CD14-positive monocyte (primary cell): ENCODE measurements at regions not wholly inside any gene's neighbourhood (a gene's known extent, or its start where the extent isn't known, plus 50 kb on each side); places are given as distances from the start of the nearest gene placed in this dataset.

Source experiments
- DNase-seq, 3 donors: peaks; one replicate each; pipeline ENCODE4 v3.0.0-alpha.2; 2011 to 2022
- H2AFZ ChIP-seq: 2 replicates; pipeline ENCODE4 v1.6.0; 2012; ENCODE audit warnings: mild to moderate bottlenecking, low read depth, low read length, inconsistent platforms; ENCODE audit not compliant: insufficient read depth, poor library complexity, severe bottlenecking
- H3K27ac ChIP-seq, 2 donors: 1 replicate in 1 of 2; 2 replicates in 1 of 2; pipeline ENCODE4 v1.5.1; 2012 to 2013; ENCODE audit warnings: low read length in 2 of 2, control low read depth in 1 of 2, inconsistent platforms in 1 of 2, low read depth in 1 of 2, mild to moderate bottlenecking in 1 of 2
- H3K27me3 ChIP-seq, 2 donors: one replicate each; pipeline versions ENCODE4 v1.6.0 to v1.6.1; 2011 to 2013; ENCODE audit warnings: low read length in 2 of 2; ENCODE audit not compliant: control insufficient read depth in 2 of 2, insufficient read depth in 2 of 2
- H3K36me3 ChIP-seq, 2 donors: replicated peaks in 1 of 2; 1 replicate in 1 of 2; 2 replicates in 1 of 2; pipeline versions ENCODE4 v1.5.1 to v1.6.1; 2012 to 2013; ENCODE audit warnings: low read length in 2 of 2, control low read depth in 1 of 2, inconsistent platforms in 1 of 2, mild to moderate bottlenecking in 1 of 2; ENCODE audit not compliant: insufficient read depth in 2 of 2, control insufficient read depth in 1 of 2
- H3K4me1 ChIP-seq, 2 donors: 1 replicate in 1 of 2; 2 replicates in 1 of 2; pipeline versions ENCODE4 v1.5.1 to v1.6.1; 2012 to 2013; ENCODE audit warnings: low read length in 2 of 2, control low read depth in 1 of 2, inconsistent platforms in 1 of 2, mild to moderate bottlenecking in 1 of 2, moderate library complexity in 1 of 2; ENCODE audit not compliant: insufficient read depth in 2 of 2, control insufficient read depth in 1 of 2
- H3K4me2 ChIP-seq: replicated peaks from 2 replicates; pipeline ENCODE3; 2012; ENCODE audit warnings: low read length, moderate library complexity, mild to moderate bottlenecking; ENCODE audit not compliant: poor library complexity, severe bottlenecking; ENCODE audit errors: extremely low read depth
- H3K4me3 ChIP-seq, 3 experiments: fragments of 200-600 bp in 1 of 3; sonication (generic) in 1 of 3; replicated peaks in 1 of 3; 1 replicate in 2 of 3; 2 replicates in 1 of 3; pipeline ENCODE4 v1.5.1; 2011 to 2013; ENCODE audit warnings: low read length in 3 of 3, mild to moderate bottlenecking in 3 of 3, control low read depth in 2 of 3, low read depth in 2 of 3, inconsistent platforms in 1 of 3, moderate library complexity in 1 of 3
- H3K79me2 ChIP-seq: 2 replicates; pipeline ENCODE4 v1.6.0; 2012; ENCODE audit warnings: mild to moderate bottlenecking, control low read depth, inconsistent platforms, low read length, moderate library complexity; ENCODE audit not compliant: insufficient read depth
- H3K9ac ChIP-seq: 2 replicates; pipeline ENCODE4 v1.6.0; 2017; ENCODE audit warnings: low read length, mild to moderate bottlenecking; ENCODE audit not compliant: insufficient read depth, poor library complexity, severe bottlenecking
- H3K9me3 ChIP-seq, 2 donors: replicated peaks in 1 of 2; 1 replicate in 1 of 2; 2 replicates in 1 of 2; pipeline versions ENCODE4 v1.5.1 to v1.6.1; 2012 to 2013; ENCODE audit warnings: low read length in 2 of 2, control low read depth in 1 of 2; ENCODE audit not compliant: control insufficient read depth in 1 of 2, insufficient read depth in 1 of 2
- H4K20me1 ChIP-seq: 2 replicates; pipeline ENCODE4 v1.6.0; 2012; ENCODE audit warnings: mild to moderate bottlenecking, low read length, control low read depth, moderate library complexity; ENCODE audit not compliant: insufficient read depth
- H3K27ac Mint-ChIP-seq, 7 donors: one replicate each; pipeline ENCODE4 v1.8.0; 2020; ENCODE audit warnings: mild to moderate bottlenecking in 7 of 7, mixed read lengths in 7 of 7, moderate library complexity in 6 of 7, inconsistent platforms in 2 of 7
- H3K27me3 Mint-ChIP-seq, 3 donors: one replicate each; pipeline ENCODE4 v1.8.0; 2021 to 2022; ENCODE audit warnings: low read depth in 3 of 3, mild to moderate bottlenecking in 3 of 3, mixed read lengths in 3 of 3, moderate library complexity in 3 of 3, inconsistent platforms in 1 of 3
- H3K36me3 Mint-ChIP-seq, 2 donors: one replicate each; pipeline ENCODE4 v1.8.0; 2020; ENCODE audit warnings: mixed read lengths in 2 of 2, inconsistent platforms in 1 of 2, mild to moderate bottlenecking in 1 of 2
- H3K4me1 Mint-ChIP-seq: one replicate; pipeline ENCODE4 v1.8.0; 2020; ENCODE audit warnings: mild to moderate bottlenecking, mixed read lengths
- H3K4me3 Mint-ChIP-seq, 2 donors: one replicate each; pipeline ENCODE4 v1.8.0; 2020; ENCODE audit warnings: mild to moderate bottlenecking in 2 of 2, mixed read lengths in 2 of 2, moderate library complexity in 1 of 2
- H3K9me3 Mint-ChIP-seq, 7 donors: one replicate each; pipeline ENCODE4 v1.8.0; 2020 to 2022; ENCODE audit warnings: mixed read lengths in 7 of 7, mild to moderate bottlenecking in 6 of 7, moderate library complexity in 6 of 7, inconsistent platforms in 2 of 7
- CTCF ChIP-seq: fragments of 200-600 bp; IDR thresholded peaks from one replicate; pipeline ENCODE4 v1.8.0; 2022; ENCODE audit warnings: antibody characterized with exemption, mild to moderate bottlenecking
- WGBS: methylation state at CpG from one replicate; pipeline ENCODE4 v1.1.5; 2013; ENCODE audit warnings: missing lambda C conversion rate; ENCODE audit not compliant: insufficient coverage; 5-methylcytosine and 5-hydroxymethylcytosine counted together
- intact Hi-C, 2 donors: fragments of 100-400 bp; cut with micrococcal nuclease; formaldehyde crosslinking; loops; one replicate each; pipeline versions ENCODE4 v1.15.0 to v1.15.1; 2023

GRCh38 chr4:159538556-159538955, 435.7 kb downstream of the RAPGEF2 start:
- no peaks in the 10 kb centered on the region for H3K36me3 ChIP-seq
- Mint-ChIP-seq H3K4me3 (no peak overlapping the region), H3K27ac (no peak overlapping the region), H3K9me3 (peaks cover 0 to 10% (median 4%) of the 10 kb centered on the region in 7 donors), H3K36me3 (no peaks in the 10 kb centered on the region), H3K4me1 (no peaks in the 10 kb centered on the region), H3K27me3 (peaks cover 0 to 2% (median 0%) of the 10 kb centered on the region in 3 donors)
- intact Hi-C loops: no loop called here
- TF ChIP-seq CTCF: no peak
- no peak overlapping the region for H2AFZ ChIP-seq
- no peaks in the 10 kb centered on the region for H3K79me2 ChIP-seq
- H3K27ac ChIP-seq: no peak overlapping the region
- no peak overlapping the region for H3K4me2 ChIP-seq
- H3K9me3 ChIP-seq: no peaks in the 10 kb centered on the region
- no peak overlapping the region for H3K9ac ChIP-seq
- H3K27me3 ChIP-seq: no peaks in the 10 kb centered on the region
- no peaks in the 10 kb centered on the region for H3K4me1 ChIP-seq
- H4K20me1 ChIP-seq: no peaks in the 10 kb centered on the region
- DNase-seq: no peak
- no peak overlapping the region for H3K4me3 ChIP-seq
- no CpG with 5 or more reads among the region's 8 CpGs for WGBS

- no peaks in the 10 kb centered on the region for H4K20me1 ChIP-seq
- no peak for DNase-seq
- no peaks in the 10 kb centered on the region for H3K36me3 ChIP-seq
- no peak overlapping the region for H2AFZ ChIP-seq
- Mint-ChIP-seq H3K4me1 (no peaks in the 10 kb centered on the region), H3K9me3 (peaks cover 0 to 9% (median 3%) of the 10 kb centered on the region in 7 donors), H3K36me3 (no peaks in the 10 kb centered on the region), H3K27ac (no peak overlapping the region), H3K4me3 (no peak overlapping the region), H3K27me3 (peaks cover 0 to 4% (median 0%) of the 10 kb centered on the region in 3 donors)
- H3K4me3 ChIP-seq: no peak overlapping the region
- H3K4me1 ChIP-seq: no peaks in the 10 kb centered on the region
- no peak overlapping the region for H3K27ac ChIP-seq
- H3K79me2 ChIP-seq: no peaks in the 10 kb centered on the region
- no peak overlapping the region for H3K9ac ChIP-seq
- no peaks in the 10 kb centered on the region for H3K9me3 ChIP-seq
- intact Hi-C loops: no loop called here
- no peak overlapping the region for H3K4me2 ChIP-seq
- no peaks in the 10 kb centered on the region for H3K27me3 ChIP-seq
- TF ChIP-seq CTCF: no peak
These were observed 437.2 kb downstream of the RAPGEF2 start for GRCh38 chr4:159540038-159540437.
